ENCODE measurements at regions not wholly inside any gene's neighbourhood (a gene's known extent, or its start where the extent isn't known, plus 50 kb on each side); places are given as distances from the start of the nearest gene placed in this dataset.
A peak's percentile ranks its signal among the peaks of the same experiment; 100 is the strongest.

DNA sequence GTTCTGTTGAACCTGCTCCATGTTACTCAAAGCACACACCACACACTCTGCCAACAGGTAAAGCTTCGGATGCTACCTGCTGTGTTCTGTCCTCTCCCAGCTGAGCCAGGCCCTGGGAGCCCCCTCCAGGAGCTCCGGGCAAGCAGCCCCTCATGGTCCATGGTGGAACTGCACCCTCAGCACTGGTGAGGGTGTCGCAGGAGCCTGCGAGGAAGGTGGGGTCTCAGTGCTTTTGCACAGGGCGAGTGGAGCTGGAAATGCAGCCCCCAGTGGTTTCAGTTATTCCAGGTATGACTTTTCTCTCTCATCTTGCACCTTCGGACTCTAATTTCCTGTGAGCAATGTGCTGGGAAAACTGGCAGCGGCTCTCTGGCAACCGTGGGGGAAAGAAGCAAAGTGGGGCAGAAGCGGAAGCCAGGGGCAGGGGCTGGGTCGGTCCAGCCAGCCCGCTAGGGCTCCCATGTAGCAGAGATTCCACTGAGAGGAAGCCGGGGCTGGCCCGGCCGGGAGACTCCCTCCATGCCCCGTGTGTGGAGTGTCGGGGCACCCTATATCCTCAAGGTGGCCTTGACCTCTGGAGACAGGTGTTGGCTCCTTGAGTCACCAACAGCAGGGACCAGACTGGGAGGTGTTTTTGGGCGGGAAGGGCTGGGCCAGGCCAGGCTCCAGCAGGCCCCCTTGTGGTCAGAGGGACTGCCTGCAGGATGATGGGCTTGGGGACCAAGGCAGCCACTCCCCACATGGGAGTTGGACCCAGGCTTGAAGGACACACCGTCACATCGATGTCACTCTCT lies 75.6 kb upstream of the PRSS3 start:
- TF ChIP-seq, protein P1, sequence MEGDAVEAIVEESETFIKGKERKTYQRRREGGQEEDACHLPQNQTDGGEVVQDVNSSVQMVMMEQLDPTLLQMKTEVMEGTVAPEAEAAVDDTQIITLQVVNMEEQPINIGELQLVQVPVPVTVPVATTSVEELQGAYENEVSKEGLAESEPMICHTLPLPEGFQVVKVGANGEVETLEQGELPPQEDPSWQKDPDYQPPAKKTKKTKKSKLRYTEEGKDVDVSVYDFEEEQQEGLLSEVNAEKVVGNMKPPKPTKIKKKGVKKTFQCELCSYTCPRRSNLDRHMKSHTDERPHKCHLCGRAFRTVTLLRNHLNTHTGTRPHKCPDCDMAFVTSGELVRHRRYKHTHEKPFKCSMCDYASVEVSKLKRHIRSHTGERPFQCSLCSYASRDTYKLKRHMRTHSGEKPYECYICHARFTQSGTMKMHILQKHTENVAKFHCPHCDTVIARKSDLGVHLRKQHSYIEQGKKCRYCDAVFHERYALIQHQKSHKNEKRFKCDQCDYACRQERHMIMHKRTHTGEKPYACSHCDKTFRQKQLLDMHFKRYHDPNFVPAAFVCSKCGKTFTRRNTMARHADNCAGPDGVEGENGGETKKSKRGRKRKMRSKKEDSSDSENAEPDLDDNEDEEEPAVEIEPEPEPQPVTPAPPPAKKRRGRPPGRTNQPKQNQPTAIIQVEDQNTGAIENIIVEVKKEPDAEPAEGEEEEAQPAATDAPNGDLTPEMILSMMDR (IDR thresholded peaks at IDR 0.05), result peak; percentile 17 to 54 (median 44)
- TF ChIP-seq POLR2A (IDR thresholded peaks at IDR 0.05), result no peak

Measured in heart left ventricle (tissue), 13 donors.